ENCODE measurements at regions not wholly inside any gene's neighbourhood (a gene's known extent, or its start where the extent isn't known, plus 50 kb on each side); places are given as distances from the start of the nearest gene placed in this dataset.

GRCh38 chr2:188884046-188884445 lies 90.1 kb upstream of the COL3A1 start:
- Histone ChIP-seq H3K9me3 (ENCODE audit: control insufficient read depth, insufficient read depth, low read depth, low read length) (peaks cover 8% of the 10 kb centered on the region), H3K27me3 (ENCODE audit: control insufficient read depth, insufficient read depth, low read length) (no peaks in the 10 kb centered on the region), H3K4me3 (ENCODE audit: low read depth, low read length) (no peak overlapping the region), H3K4me1 (ENCODE audit: control insufficient read depth, insufficient read depth, low read length) (no peaks in the 10 kb centered on the region), H3K36me3 (ENCODE audit: control insufficient read depth, insufficient read depth, low read length) (no peaks in the 10 kb centered on the region), H3K27ac (ENCODE audit: low read depth, low read length) (no peak overlapping the region), H3K9ac (ENCODE audit: low read length) (no peak overlapping the region)

- no peak overlapping the region for H3K4me3 ChIP-seq (ENCODE audit: low read depth, low read length)
- H3K4me1 ChIP-seq (ENCODE audit: control insufficient read depth, insufficient read depth, low read length): no peaks in the 10 kb centered on the region
- H3K36me3 ChIP-seq (ENCODE audit: control insufficient read depth, insufficient read depth, low read length): no peaks in the 10 kb centered on the region
- H3K27me3 ChIP-seq (ENCODE audit: control insufficient read depth, insufficient read depth, low read length): no peaks in the 10 kb centered on the region
- peaks cover 10% of the 10 kb centered on the region for H3K9me3 ChIP-seq (ENCODE audit: control insufficient read depth, insufficient read depth, low read depth, low read length)
- H3K27ac ChIP-seq (ENCODE audit: low read depth, low read length): no peak overlapping the region
- no peak overlapping the region for H3K9ac ChIP-seq (ENCODE audit: low read length)
Observed at GRCh38 chr2:188884517-188884916, 89.7 kb upstream of the COL3A1 start.

DNA sequence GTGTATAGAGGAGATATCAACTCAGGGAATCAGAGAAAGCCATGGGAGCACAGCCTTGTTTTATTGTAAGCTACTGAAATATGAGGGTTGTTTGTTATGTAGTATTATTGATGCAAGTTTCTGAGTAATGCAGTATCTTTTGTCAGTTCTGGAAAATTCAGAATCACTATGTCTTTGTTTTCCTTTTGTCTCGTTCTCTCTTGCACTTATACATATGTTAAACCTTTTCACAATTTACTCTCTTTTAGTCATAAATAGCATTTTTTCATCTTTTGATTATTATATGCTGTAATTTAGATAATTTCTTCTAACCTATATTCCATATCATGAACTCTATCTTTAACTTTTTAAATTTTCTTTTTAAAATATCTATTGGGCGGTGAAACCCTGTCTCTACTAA lies 85.0 kb upstream of the COL3A1 start:
- no peaks in the 10 kb centered on the region for H3K27me3 ChIP-seq (ENCODE audit: control insufficient read depth, insufficient read depth, low read length)

GRCh38 chr2:188890755-188891154 lies 83.4 kb upstream of the COL3A1 start:
- H3K4me3 ChIP-seq (ENCODE audit: low read depth, low read length): no peak overlapping the region
- no peaks in the 10 kb centered on the region for H3K4me1 ChIP-seq (ENCODE audit: control insufficient read depth, insufficient read depth, low read length)
- H3K27me3 ChIP-seq (ENCODE audit: control insufficient read depth, insufficient read depth, low read length): no peaks in the 10 kb centered on the region
- H3K36me3 ChIP-seq (ENCODE audit: control insufficient read depth, insufficient read depth, low read length): no peaks in the 10 kb centered on the region
- no peak overlapping the region for H3K27ac ChIP-seq (ENCODE audit: low read depth, low read length)
- no peak overlapping the region for H3K9ac ChIP-seq (ENCODE audit: low read length)
- H3K9me3 ChIP-seq (ENCODE audit: control insufficient read depth, insufficient read depth, low read depth, low read length): peaks cover 10% of the 10 kb centered on the region

More for the DNA sequence above, 85.0 kb upstream of the COL3A1 start:
- H3K4me3 ChIP-seq (ENCODE audit: low read depth, low read length): no peak overlapping the region
- peaks cover 10% of the 10 kb centered on the region for H3K9me3 ChIP-seq (ENCODE audit: control insufficient read depth, insufficient read depth, low read depth, low read length)
- no peaks in the 10 kb centered on the region for H3K4me1 ChIP-seq (ENCODE audit: control insufficient read depth, insufficient read depth, low read length)
- no peaks in the 10 kb centered on the region for H3K36me3 ChIP-seq (ENCODE audit: control insufficient read depth, insufficient read depth, low read length)
- no peak overlapping the region for H3K27ac ChIP-seq (ENCODE audit: low read depth, low read length)
- no peak overlapping the region for H3K9ac ChIP-seq (ENCODE audit: low read length)

- H3K9me3 ChIP-seq (ENCODE audit: control insufficient read depth, insufficient read depth, low read depth, low read length): peaks cover 10% of the 10 kb centered on the region
- H3K4me3 ChIP-seq (ENCODE audit: low read depth, low read length): no peak overlapping the region
- H3K9ac ChIP-seq (ENCODE audit: low read length): no peak overlapping the region
- no peaks in the 10 kb centered on the region for H3K27me3 ChIP-seq (ENCODE audit: control insufficient read depth, insufficient read depth, low read length)
- no peaks in the 10 kb centered on the region for H3K36me3 ChIP-seq (ENCODE audit: control insufficient read depth, insufficient read depth, low read length)
- H3K27ac ChIP-seq (ENCODE audit: low read depth, low read length): no peak overlapping the region
- H3K4me1 ChIP-seq (ENCODE audit: control insufficient read depth, insufficient read depth, low read length): no peaks in the 10 kb centered on the region
Observed at GRCh38 chr2:188892636-188893035, 81.5 kb upstream of the COL3A1 start.

DNA sequence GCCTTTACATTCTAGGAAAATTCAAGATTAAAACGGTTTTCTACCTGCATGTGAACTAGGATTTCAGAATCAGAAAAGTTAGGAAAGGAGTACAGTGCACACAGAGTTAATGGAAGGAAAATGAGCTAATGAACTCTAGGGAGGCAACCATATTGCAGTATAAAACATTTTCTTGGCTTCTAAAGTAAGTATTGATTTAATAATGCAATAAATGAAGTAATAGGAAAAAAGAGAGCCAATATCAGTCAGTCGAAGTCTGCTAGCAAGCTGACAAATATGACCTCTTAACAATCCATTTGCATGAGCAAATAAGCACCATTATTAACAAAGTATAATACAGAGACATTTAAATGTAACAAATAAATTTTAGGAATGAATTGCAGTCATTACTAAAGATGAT lies 80.2 kb upstream of the COL3A1 start:
- Histone ChIP-seq H3K27me3 (ENCODE audit: control insufficient read depth, insufficient read depth, low read length) (no peaks in the 10 kb centered on the region), H3K9me3 (ENCODE audit: control insufficient read depth, insufficient read depth, low read depth, low read length) (peaks cover 3% of the 10 kb centered on the region), H3K9ac (ENCODE audit: low read length) (no peak overlapping the region), H3K27ac (ENCODE audit: low read depth, low read length) (no peak overlapping the region), H3K4me1 (ENCODE audit: control insufficient read depth, insufficient read depth, low read length) (no peaks in the 10 kb centered on the region), H3K36me3 (ENCODE audit: control insufficient read depth, insufficient read depth, low read length) (no peaks in the 10 kb centered on the region), H3K4me3 (ENCODE audit: low read depth, low read length) (no peak overlapping the region)

DNA sequence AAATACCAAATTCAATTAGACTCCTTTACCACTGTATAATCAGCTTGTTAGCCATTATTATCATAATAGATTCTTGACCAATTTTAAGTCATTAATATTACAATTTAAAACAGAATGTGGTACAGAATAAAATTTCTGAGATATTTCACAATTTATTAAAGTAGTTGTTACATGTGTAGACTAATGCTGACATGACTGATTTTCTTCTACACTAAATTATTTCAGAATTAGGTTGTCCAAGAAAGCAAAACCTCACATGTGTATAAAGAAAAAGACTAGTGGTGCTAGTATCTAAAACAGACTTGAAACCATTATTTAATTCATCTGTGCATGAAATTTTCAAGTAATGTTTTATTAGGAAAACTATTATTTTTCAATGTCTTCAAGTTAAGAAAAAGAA lies 79.2 kb upstream of the COL3A1 start:
- no peak overlapping the region for H3K9ac ChIP-seq (ENCODE audit: low read length)
- H3K27me3 ChIP-seq (ENCODE audit: control insufficient read depth, insufficient read depth, low read length): no peaks in the 10 kb centered on the region
- H3K36me3 ChIP-seq (ENCODE audit: control insufficient read depth, insufficient read depth, low read length): no peaks in the 10 kb centered on the region
- no peak overlapping the region for H3K4me3 ChIP-seq (ENCODE audit: low read depth, low read length)
- H3K9me3 ChIP-seq (ENCODE audit: control insufficient read depth, insufficient read depth, low read depth, low read length): no peaks in the 10 kb centered on the region
- no peak overlapping the region for H3K27ac ChIP-seq (ENCODE audit: low read depth, low read length)
- no peaks in the 10 kb centered on the region for H3K4me1 ChIP-seq (ENCODE audit: control insufficient read depth, insufficient read depth, low read length)

DNA sequence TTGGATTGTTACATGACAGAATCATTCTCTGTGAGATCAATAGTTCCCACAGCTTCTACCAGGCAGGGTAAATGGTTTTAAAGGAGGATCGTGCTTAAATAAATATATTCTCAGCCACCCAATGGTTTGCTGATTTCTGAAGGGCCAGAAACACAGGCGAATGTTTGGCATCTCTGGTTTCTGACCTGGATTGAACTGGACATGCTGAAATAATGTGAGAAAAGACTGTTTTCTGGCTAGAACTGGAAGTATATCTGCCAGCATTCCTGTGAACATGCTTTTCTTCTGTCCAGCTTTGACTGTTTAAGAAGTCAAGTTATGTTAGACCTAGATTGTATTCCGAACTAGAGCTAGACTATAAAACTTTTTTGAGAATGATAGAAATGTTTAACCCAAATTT lies 77.1 kb upstream of the COL3A1 start:
- no peak overlapping the region for H3K9ac ChIP-seq (ENCODE audit: low read length)
- no peaks in the 10 kb centered on the region for H3K9me3 ChIP-seq (ENCODE audit: control insufficient read depth, insufficient read depth, low read depth, low read length)
- no peaks in the 10 kb centered on the region for H3K4me1 ChIP-seq (ENCODE audit: control insufficient read depth, insufficient read depth, low read length)
- H3K27me3 ChIP-seq (ENCODE audit: control insufficient read depth, insufficient read depth, low read length): no peaks in the 10 kb centered on the region
- no peak overlapping the region for H3K27ac ChIP-seq (ENCODE audit: low read depth, low read length)
- no peaks in the 10 kb centered on the region for H3K36me3 ChIP-seq (ENCODE audit: control insufficient read depth, insufficient read depth, low read length)
- no peak overlapping the region for H3K4me3 ChIP-seq (ENCODE audit: low read depth, low read length)

DNA sequence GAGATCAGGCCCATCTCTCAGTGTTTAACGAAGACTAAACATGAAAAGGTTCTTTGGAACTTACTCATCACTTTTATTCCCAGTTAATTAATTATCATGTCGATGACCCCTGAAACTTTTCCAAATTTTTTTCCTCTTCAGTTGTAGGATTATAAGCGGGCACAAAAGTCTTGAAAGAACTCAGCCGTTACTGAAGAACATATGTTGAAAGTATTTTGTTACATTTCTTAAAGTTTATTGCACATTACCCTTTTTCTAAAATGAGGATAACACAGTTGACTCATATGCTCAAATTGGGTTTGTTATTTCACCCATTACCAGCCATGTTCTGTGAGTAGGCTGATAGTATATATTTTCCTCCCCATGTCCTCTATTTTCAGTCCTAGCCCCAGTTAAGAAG lies 75.9 kb upstream of the COL3A1 start:
- H3K9ac ChIP-seq (ENCODE audit: low read length): no peak overlapping the region
- H3K36me3 ChIP-seq (ENCODE audit: control insufficient read depth, insufficient read depth, low read length): no peaks in the 10 kb centered on the region
- H3K27ac ChIP-seq (ENCODE audit: low read depth, low read length): no peak overlapping the region

GRCh38 chr2:188902901-188903491 lies 71.2 kb upstream of the COL3A1 start:
- no peaks in the 10 kb centered on the region for H3K36me3 ChIP-seq (ENCODE audit: control insufficient read depth, insufficient read depth, low read length)
- H3K9me3 ChIP-seq (ENCODE audit: control insufficient read depth, insufficient read depth, low read depth, low read length): no peaks in the 10 kb centered on the region
- H3K27me3 ChIP-seq (ENCODE audit: control insufficient read depth, insufficient read depth, low read length): no peaks in the 10 kb centered on the region
- no peaks in the 10 kb centered on the region for H3K4me1 ChIP-seq (ENCODE audit: control insufficient read depth, insufficient read depth, low read length)
- no peak overlapping the region for H3K4me3 ChIP-seq (ENCODE audit: low read depth, low read length)
- no peak overlapping the region for H3K27ac ChIP-seq (ENCODE audit: low read depth, low read length)
- H3K9ac ChIP-seq (ENCODE audit: low read length): no peak overlapping the region

More for the DNA sequence above, 75.9 kb upstream of the COL3A1 start:
- no peaks in the 10 kb centered on the region for H3K27me3 ChIP-seq (ENCODE audit: control insufficient read depth, insufficient read depth, low read length)
- no peaks in the 10 kb centered on the region for H3K9me3 ChIP-seq (ENCODE audit: control insufficient read depth, insufficient read depth, low read depth, low read length)
- H3K4me1 ChIP-seq (ENCODE audit: control insufficient read depth, insufficient read depth, low read length): no peaks in the 10 kb centered on the region
- H3K4me3 ChIP-seq (ENCODE audit: low read depth, low read length): no peak overlapping the region

- Histone ChIP-seq H3K4me1 (ENCODE audit: control insufficient read depth, insufficient read depth, low read length) (no peaks in the 10 kb centered on the region), H3K27me3 (ENCODE audit: control insufficient read depth, insufficient read depth, low read length) (no peaks in the 10 kb centered on the region), H3K27ac (ENCODE audit: low read depth, low read length) (no peak overlapping the region), H3K9ac (ENCODE audit: low read length) (no peak overlapping the region), H3K9me3 (ENCODE audit: control insufficient read depth, insufficient read depth, low read depth, low read length) (no peaks in the 10 kb centered on the region), H3K4me3 (ENCODE audit: low read depth, low read length) (no peak overlapping the region), H3K36me3 (ENCODE audit: control insufficient read depth, insufficient read depth, low read length) (no peaks in the 10 kb centered on the region)
Observed at GRCh38 chr2:188903740-188904139, 70.4 kb upstream of the COL3A1 start.

DNA sequence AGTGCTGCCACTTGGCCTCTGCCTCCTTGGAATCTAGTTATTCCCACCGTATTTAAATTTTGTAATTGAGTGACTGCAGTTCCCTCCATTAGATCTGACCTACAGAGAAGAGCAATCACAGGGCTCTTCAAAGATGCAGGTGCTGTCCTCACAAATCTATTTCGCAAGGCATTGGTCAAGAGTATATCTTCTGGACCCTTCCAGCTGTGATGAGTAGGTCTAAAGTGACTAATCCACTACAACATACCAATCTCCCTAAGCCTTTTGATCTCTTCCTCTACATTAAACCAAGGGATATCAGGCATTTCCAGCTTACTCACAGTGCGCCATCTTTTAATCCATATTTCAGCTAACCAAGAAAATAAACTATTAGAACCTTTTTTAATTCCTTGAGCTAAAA lies 65.1 kb upstream of the COL3A1 start:
- no peak overlapping the region for H3K4me3 ChIP-seq (ENCODE audit: low read depth, low read length)
- H3K9me3 ChIP-seq (ENCODE audit: control insufficient read depth, insufficient read depth, low read depth, low read length): no peaks in the 10 kb centered on the region
- H3K4me1 ChIP-seq (ENCODE audit: control insufficient read depth, insufficient read depth, low read length): no peaks in the 10 kb centered on the region
- no peak overlapping the region for H3K27ac ChIP-seq (ENCODE audit: low read depth, low read length)
- no peaks in the 10 kb centered on the region for H3K36me3 ChIP-seq (ENCODE audit: control insufficient read depth, insufficient read depth, low read length)
- H3K9ac ChIP-seq (ENCODE audit: low read length): no peak overlapping the region
- H3K27me3 ChIP-seq (ENCODE audit: control insufficient read depth, insufficient read depth, low read length): no peaks in the 10 kb centered on the region

Data from HUES6 (cell line).